ENCODE measurements at regions not wholly inside any gene's neighbourhood (a gene's known extent, or its start where the extent isn't known, plus 50 kb on each side); places are given as distances from the start of the nearest gene placed in this dataset.

- no peak for DNase-seq
These were observed 357.6 kb upstream of the ZP4 start for GRCh38 chr1:238248356-238248755.

GRCh38 chr1:238242181-238242580 lies 351.5 kb upstream of the ZP4 start:
- no peak for DNase-seq

- DNase-seq = no peak
These were observed 350.9 kb upstream of the ZP4 start for GRCh38 chr1:238241607-238242006.

GRCh38 chr1:238239343-238239742 lies 348.6 kb upstream of the ZP4 start:
- DNase-seq = no peak

GRCh38 chr1:238233966-238234365 lies 343.2 kb upstream of the ZP4 start:
- DNase-seq = no peak

GRCh38 chr1:238232084-238232710 lies 341.5 kb upstream of the ZP4 start:
- no peak for DNase-seq

GRCh38 chr1:238226810-238227209 lies 336.1 kb upstream of the ZP4 start:
- no peak for DNase-seq

- DNase-seq = no peak
These were observed 332.4 kb upstream of the ZP4 start for GRCh38 chr1:238223076-238223640.

- no peak for DNase-seq
These were observed 331.0 kb upstream of the ZP4 start for GRCh38 chr1:238221738-238222137.

GRCh38 chr1:238214449-238214848 lies 323.7 kb upstream of the ZP4 start:
- no peak for DNase-seq

GRCh38 chr1:238205045-238205662 lies 314.4 kb upstream of the ZP4 start:
- no peak for DNase-seq

GRCh38 chr1:238201992-238202391 lies 311.3 kb upstream of the ZP4 start:
- DNase-seq = no peak

GRCh38 chr1:238199325-238199724 lies 308.6 kb upstream of the ZP4 start:
- DNase-seq = no peak

GRCh38 chr1:238196516-238196915 lies 305.8 kb upstream of the ZP4 start:
- no peak for DNase-seq

- no peak for DNase-seq
These were observed 300.4 kb upstream of the ZP4 start for GRCh38 chr1:238191170-238191569.

GRCh38 chr1:238187575-238187949 lies 296.8 kb upstream of the ZP4 start:
- no peak for DNase-seq

GRCh38 chr1:238186887-238187574 lies 296.3 kb upstream of the ZP4 start:
- DNase-seq = no peak

GRCh38 chr1:238177960-238178645 lies 287.4 kb upstream of the ZP4 start:
- no peak for DNase-seq

- DNase-seq = no peak
These were observed 286.6 kb upstream of the ZP4 start for GRCh38 chr1:238177351-238177750.

GRCh38 chr1:238176441-238176840 lies 285.7 kb upstream of the ZP4 start:
- no peak for DNase-seq

GRCh38 chr1:238171985-238172384 lies 281.3 kb upstream of the ZP4 start:
- DNase-seq = no peak

- DNase-seq = no peak
These were observed 271.2 kb upstream of the ZP4 start for GRCh38 chr1:238161955-238162354.

GRCh38 chr1:238153939-238154338 lies 263.2 kb upstream of the ZP4 start:
- no peak for DNase-seq

GRCh38 chr1:238153253-238153652 lies 262.5 kb upstream of the ZP4 start:
- no peak for DNase-seq

Data from activated CD4-positive, alpha-beta T cell treated with anti-CD3 and anti-CD28 coated beads for 4 hours (primary cell).